Testis (tissue), 2 donors: ENCODE measurements at regions not wholly inside any gene's neighbourhood (a gene's known extent, or its start where the extent isn't known, plus 50 kb on each side); places are given as distances from the start of the nearest gene placed in this dataset.

Experiments used
- CTCF ChIP-seq, 3 experiments: fragments of 450-650 bp in 2 of 3; fragments of 200-600 bp in 1 of 3; sonication (generic) in 1 of 3; IDR thresholded peaks; one replicate each; pipeline ENCODE4 v1.5.1; 2016 to 2019; ENCODE audit warnings: antibody characterized with exemption in 3 of 3, mild to moderate bottlenecking in 2 of 3, moderate library complexity in 1 of 3
- POLR2A ChIP-seq: fragments of 450-650 bp; IDR thresholded peaks from one replicate; pipeline ENCODE4 v1.6.1; 2017; ENCODE audit warnings: antibody characterized with exemption, mild to moderate bottlenecking, moderate library complexity

GRCh38 chr5:116772152-116772501, 197.5 kb upstream of the SEMA6A start:
- TF ChIP-seq POLR2A (no peak), CTCF (IDR thresholded peaks at IDR 0.05) (no peak)
